Osteoblast (primary cell): ENCODE measurements at regions not wholly inside any gene's neighbourhood (a gene's known extent, or its start where the extent isn't known, plus 50 kb on each side); places are given as distances from the start of the nearest gene placed in this dataset.

Source experiments
- DNase-seq: peaks from one replicate; pipeline ENCODE4 v3.0.0; 2011; ENCODE audit warnings: low spot score, mixed read lengths; ENCODE audit not compliant: insufficient read length; ENCODE audit errors: missing footprints
- H2AFZ ChIP-seq: 2 replicates; pipeline ENCODE4 v1.6.0; 2011; ENCODE audit warnings: mild to moderate bottlenecking, low read length
- H3K27ac ChIP-seq: 2 replicates; pipeline ENCODE4 v1.5.1; 2011; ENCODE audit warnings: mild to moderate bottlenecking, low read depth, low read length, moderate library complexity
- H3K27me3 ChIP-seq: 2 replicates; pipeline ENCODE4 v1.6.0; 2012; ENCODE audit warnings: mild to moderate bottlenecking, control low read depth, inconsistent platforms, low read length, moderate library complexity; ENCODE audit not compliant: insufficient read depth
- H3K36me3 ChIP-seq: 2 replicates; pipeline ENCODE4 v1.5.1; 2011; ENCODE audit warnings: mild to moderate bottlenecking, low read length, control low read depth, moderate library complexity; ENCODE audit not compliant: insufficient read depth
- H3K4me1 ChIP-seq: 2 replicates; pipeline ENCODE4 v1.5.1; 2011; ENCODE audit warnings: mild to moderate bottlenecking, low read length, control low read depth, moderate library complexity; ENCODE audit not compliant: insufficient read depth
- H3K4me2 ChIP-seq: 2 replicates; pipeline ENCODE4 v1.6.0; 2011; ENCODE audit warnings: mild to moderate bottlenecking, low read length; ENCODE audit not compliant: insufficient read depth
- H3K4me3 ChIP-seq: fragments of 200-600 bp; sonication (generic); 3 replicates; pipeline ENCODE4 v1.5.1; 2012; ENCODE audit warnings: mild to moderate bottlenecking, low read length, inconsistent platforms; ENCODE audit not compliant: insufficient read depth
- H3K79me2 ChIP-seq: 2 replicates; pipeline ENCODE4 v1.6.0; 2012; ENCODE audit warnings: mild to moderate bottlenecking, low read length, control low read depth, inconsistent platforms; ENCODE audit not compliant: insufficient read depth
- H3K9me3 ChIP-seq: 2 replicates; pipeline ENCODE4 v1.5.1; 2011; ENCODE audit warnings: low read depth, low read length, control low read depth
- H4K20me1 ChIP-seq: 2 replicates; pipeline ENCODE4 v1.6.0; 2012; ENCODE audit warnings: mild to moderate bottlenecking, low read length, control low read depth; ENCODE audit not compliant: insufficient read depth
- CTCF ChIP-seq: IDR thresholded peaks from 2 replicates; pipeline ENCODE4 v1.5.1; 2011; ENCODE audit warnings: mild to moderate bottlenecking, low read depth, low read length, moderate library complexity; ENCODE audit errors: extremely low read depth

- H3K4me3 ChIP-seq: no peak overlapping the region
- no peak overlapping the region for H3K27ac ChIP-seq
- H3K4me2 ChIP-seq: no peak overlapping the region
- H3K27me3 ChIP-seq: no peaks in the 10 kb centered on the region
- TF ChIP-seq CTCF: no peak
- H3K4me1 ChIP-seq: no peaks in the 10 kb centered on the region
- no peaks in the 10 kb centered on the region for H3K9me3 ChIP-seq
- no peaks in the 10 kb centered on the region for H3K36me3 ChIP-seq
- H4K20me1 ChIP-seq: no peaks in the 10 kb centered on the region
- no peaks in the 10 kb centered on the region for H3K79me2 ChIP-seq
- no peak overlapping the region for H2AFZ ChIP-seq
- DNase-seq: no peak
Observed at GRCh38 chr22:48593551-48593950, 1234.1 kb downstream of the BRD1 start.

GRCh38 chr22:48592931-48593330 is 1234.7 kb downstream of the BRD1 start:
- H3K36me3 ChIP-seq: no peaks in the 10 kb centered on the region
- H3K79me2 ChIP-seq: no peaks in the 10 kb centered on the region
- no peak overlapping the region for H2AFZ ChIP-seq
- no peak for DNase-seq
- H3K4me2 ChIP-seq: no peak overlapping the region
- H3K4me3 ChIP-seq: no peak overlapping the region
- no peaks in the 10 kb centered on the region for H4K20me1 ChIP-seq
- H3K9me3 ChIP-seq: no peaks in the 10 kb centered on the region
- H3K27me3 ChIP-seq: no peaks in the 10 kb centered on the region
- no peak overlapping the region for H3K27ac ChIP-seq
- no peak for TF ChIP-seq CTCF
- no peaks in the 10 kb centered on the region for H3K4me1 ChIP-seq

- DNase-seq: no peak
- Histone ChIP-seq H3K4me2 (no peak overlapping the region), H2AFZ (no peak overlapping the region), H3K9me3 (no peaks in the 10 kb centered on the region), H3K27ac (no peak overlapping the region), H3K79me2 (no peaks in the 10 kb centered on the region), H3K36me3 (no peaks in the 10 kb centered on the region), H3K27me3 (no peaks in the 10 kb centered on the region), H3K4me3 (no peak overlapping the region), H4K20me1 (no peaks in the 10 kb centered on the region), H3K4me1 (no peaks in the 10 kb centered on the region)
- no peak for TF ChIP-seq CTCF
Observed at GRCh38 chr22:48592488-48592887, 1235.2 kb downstream of the BRD1 start.

- Histone ChIP-seq H2AFZ (no peak overlapping the region), H3K4me3 (no peak overlapping the region), H3K27me3 (no peaks in the 10 kb centered on the region), H3K4me1 (no peaks in the 10 kb centered on the region), H3K36me3 (no peaks in the 10 kb centered on the region), H3K79me2 (no peaks in the 10 kb centered on the region), H3K27ac (no peak overlapping the region), H3K9me3 (no peaks in the 10 kb centered on the region), H3K4me2 (no peak overlapping the region), H4K20me1 (no peaks in the 10 kb centered on the region)
- no peak for DNase-seq
- no peak for TF ChIP-seq CTCF
Observed at GRCh38 chr22:48592066-48592345, 1235.7 kb downstream of the BRD1 start.
